Pancreas (tissue), 10 donors: ENCODE measurements at regions not wholly inside any gene's neighbourhood (a gene's known extent, or its start where the extent isn't known, plus 50 kb on each side); places are given as distances from the start of the nearest gene placed in this dataset.

Experiments
- ATAC-seq, 4 donors: fragments of 200-7000 bp; cut with Tn5 transposase; one replicate each; pipeline versions ENCODE4 v1.8.0 to v1.9.1; 2020; ENCODE audit warnings: mild to moderate bottlenecking in 4 of 4, moderate library complexity in 4 of 4
- DNase-seq, 6 donors: peaks; one replicate each; pipeline ENCODE4 v3.0.0-alpha.2; 2020
- FAIRE-seq: peaks from 2 replicates; lab custom pipeline; 2012; peaks lifted over from hg19 to GRCh38; lab: Jason Lieb, UNC
- H3K27ac ChIP-seq, 4 donors: fragments of 200-600 bp; sonication (generic); 1 replicate in 3 of 4; 2 replicates in 1 of 4; pipeline versions ENCODE4 v1.5.0 to v1.8.0; 2020
- H3K27me3 ChIP-seq, 4 donors: fragments of 200-600 bp; one replicate each; pipeline ENCODE4 v1.8.0; 2021
- H3K36me3 ChIP-seq, 3 donors: fragments of 200-600 bp; sonication (generic) in 1 of 3; one replicate each; pipeline versions ENCODE4 v1.5.0 to v1.8.0; 2020 to 2021
- H3K4me1 ChIP-seq, 3 donors: fragments of 200-600 bp; one replicate each; pipeline ENCODE4 v1.8.0; 2021
- H3K4me3 ChIP-seq, 4 donors: fragments of 200-600 bp; sonication (generic) in 2 of 4; one replicate each; pipeline versions ENCODE4 v1.5.0 to v1.8.0; 2020 to 2021
- H3K9me3 ChIP-seq, 4 donors: fragments of 200-600 bp; one replicate each; pipeline ENCODE4 v1.8.0; 2021
- WGBS, 2 donors: extraction: QIAGEN DNeasy Blood & Tissue Kit; methylation state at CpG; one replicate each; pipeline ENCODE4 v1.1.7; 2013; 5-methylcytosine and 5-hydroxymethylcytosine counted together
- intact Hi-C, 3 donors: fragments of 100-400 bp; cut with DNase I; formaldehyde crosslinking; loops; one replicate each; pipeline versions ENCODE4 v1.11.1 to v1.14.2; 2022
- TF ChIP-seq, protein P1 (sequence below), 4 donors: fragments of 200-600 bp; sonication (generic) in 3 of 4; IDR thresholded peaks; one replicate each; pipeline versions ENCODE4 v1.5.0 to v1.8.0; 2021; ENCODE audit warnings: antibody characterized with exemption in 4 of 4
- donor health status: healthy with polysubstance abuse.
- donor health status: DM: no; HTN: no; CAD: no; lungs with moderate emphysema.
- donor health status: DM: no; HTN: no; CAD: no.
- donor health status: control.
- donor health status: control.
- donor health status: Bipolar disorder and iron deficiency.
- donor health status: DM: yes; HTN: yes; CAD: no.
- donor health status: DM: no; HTN: no; CAD: no.
- donor health status: DM: no; HTN: no; CAD: no.
- donor health status: DM: yes; HTN: yes; CAD: no.

DNA sequence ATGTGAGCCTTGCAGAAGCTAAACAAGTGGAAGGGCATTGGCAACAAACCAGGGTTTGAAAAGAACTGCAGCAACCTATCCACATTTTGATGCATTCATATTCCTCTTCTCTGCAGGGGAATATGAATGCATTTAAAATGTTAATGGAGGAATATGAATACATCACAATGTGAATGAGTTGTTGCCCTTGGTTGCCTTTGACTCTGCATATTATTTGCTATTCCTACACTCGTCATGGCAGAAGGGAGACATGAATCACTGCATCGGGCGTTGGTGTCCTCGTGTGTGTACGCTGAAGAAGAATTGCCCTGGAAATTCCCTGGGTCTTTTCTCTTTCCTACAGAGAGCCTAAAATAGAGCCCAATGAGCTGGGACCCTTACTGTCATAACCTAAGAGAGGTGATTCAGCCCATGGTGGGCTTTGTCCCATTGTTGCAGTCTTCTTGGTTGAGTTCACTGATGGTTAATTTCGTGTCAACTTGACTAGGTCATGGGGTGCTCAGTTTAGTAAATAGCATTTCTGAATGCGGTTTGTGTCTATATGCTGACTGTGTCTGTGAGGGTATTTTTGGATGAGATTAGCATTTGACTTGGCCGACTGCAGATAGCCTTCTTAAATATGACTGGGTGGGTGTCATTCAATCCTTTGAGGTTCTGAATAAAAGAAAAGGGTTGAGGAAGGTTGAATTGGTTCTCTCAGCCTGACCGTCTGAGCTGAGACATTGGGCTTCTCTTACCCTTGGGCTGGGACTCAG, 1422.9 kb upstream of the TMEM132C start:
- Histone ChIP-seq H3K4me1 (no peaks in the 10 kb centered on the region), H3K36me3 (no peaks in the 10 kb centered on the region), H3K27ac (no peak overlapping the region), H3K9me3 (no peaks in the 10 kb centered on the region), H3K4me3 (no peak overlapping the region), H3K27me3 (no peaks in the 10 kb centered on the region)
- DNase-seq (no peak), ATAC-seq (no peak), FAIRE-seq (no peak)
- WGBS, 2 donors = 59 to 65% methylated on average over 9 of the region's 9 CpGs
- TF ChIP-seq, protein P1, sequence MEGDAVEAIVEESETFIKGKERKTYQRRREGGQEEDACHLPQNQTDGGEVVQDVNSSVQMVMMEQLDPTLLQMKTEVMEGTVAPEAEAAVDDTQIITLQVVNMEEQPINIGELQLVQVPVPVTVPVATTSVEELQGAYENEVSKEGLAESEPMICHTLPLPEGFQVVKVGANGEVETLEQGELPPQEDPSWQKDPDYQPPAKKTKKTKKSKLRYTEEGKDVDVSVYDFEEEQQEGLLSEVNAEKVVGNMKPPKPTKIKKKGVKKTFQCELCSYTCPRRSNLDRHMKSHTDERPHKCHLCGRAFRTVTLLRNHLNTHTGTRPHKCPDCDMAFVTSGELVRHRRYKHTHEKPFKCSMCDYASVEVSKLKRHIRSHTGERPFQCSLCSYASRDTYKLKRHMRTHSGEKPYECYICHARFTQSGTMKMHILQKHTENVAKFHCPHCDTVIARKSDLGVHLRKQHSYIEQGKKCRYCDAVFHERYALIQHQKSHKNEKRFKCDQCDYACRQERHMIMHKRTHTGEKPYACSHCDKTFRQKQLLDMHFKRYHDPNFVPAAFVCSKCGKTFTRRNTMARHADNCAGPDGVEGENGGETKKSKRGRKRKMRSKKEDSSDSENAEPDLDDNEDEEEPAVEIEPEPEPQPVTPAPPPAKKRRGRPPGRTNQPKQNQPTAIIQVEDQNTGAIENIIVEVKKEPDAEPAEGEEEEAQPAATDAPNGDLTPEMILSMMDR (IDR thresholded peaks at IDR 0.05) = no peak
- intact Hi-C loops = no loop called here

GRCh38 chr12:126847005-126847629, 1419.9 kb upstream of the TMEM132C start:
- FAIRE-seq = no peak
- no peak for ATAC-seq
- TF ChIP-seq, protein P1 (IDR thresholded peaks at IDR 0.05) = no peak
- H3K9me3 ChIP-seq = no peaks in the 10 kb centered on the region
- no peaks in the 10 kb centered on the region for H3K27me3 ChIP-seq
- 49 to 62% methylated on average over 5 of the region's 5 CpGs for WGBS, 2 donors
- H3K27ac ChIP-seq = no peak overlapping the region
- H3K4me1 ChIP-seq = no peaks in the 10 kb centered on the region
- intact Hi-C loops = no loop called here
- DNase-seq = no peak
- no peaks in the 10 kb centered on the region for H3K36me3 ChIP-seq
- H3K4me3 ChIP-seq = no peak overlapping the region

GRCh38 chr12:126855768-126856167, 1411.2 kb upstream of the TMEM132C start:
- intact Hi-C loops = no loop called here
- no peak for FAIRE-seq
- Histone ChIP-seq H3K9me3 (no peaks in the 10 kb centered on the region), H3K36me3 (no peaks in the 10 kb centered on the region), H3K4me1 (no peaks in the 10 kb centered on the region), H3K4me3 (no peak overlapping the region), H3K27me3 (no peaks in the 10 kb centered on the region), H3K27ac (no peak overlapping the region)
- TF ChIP-seq, protein P1 (IDR thresholded peaks at IDR 0.05) = no peak
- no peak for DNase-seq
- no peak for ATAC-seq

GRCh38 chr12:126856958-126857357, 1410.0 kb upstream of the TMEM132C start:
- WGBS, 2 donors = 77 to 86% methylated on average over 2 of the region's 2 CpGs
- DNase-seq = no peak
- no peaks in the 10 kb centered on the region for H3K27me3 ChIP-seq
- no peaks in the 10 kb centered on the region for H3K9me3 ChIP-seq
- intact Hi-C loops = no loop called here
- no peaks in the 10 kb centered on the region for H3K36me3 ChIP-seq
- no peak for ATAC-seq
- no peak overlapping the region for H3K27ac ChIP-seq
- no peak for FAIRE-seq
- TF ChIP-seq, protein P1 (IDR thresholded peaks at IDR 0.05) = no peak
- H3K4me3 ChIP-seq = no peak overlapping the region
- no peaks in the 10 kb centered on the region for H3K4me1 ChIP-seq

DNA sequence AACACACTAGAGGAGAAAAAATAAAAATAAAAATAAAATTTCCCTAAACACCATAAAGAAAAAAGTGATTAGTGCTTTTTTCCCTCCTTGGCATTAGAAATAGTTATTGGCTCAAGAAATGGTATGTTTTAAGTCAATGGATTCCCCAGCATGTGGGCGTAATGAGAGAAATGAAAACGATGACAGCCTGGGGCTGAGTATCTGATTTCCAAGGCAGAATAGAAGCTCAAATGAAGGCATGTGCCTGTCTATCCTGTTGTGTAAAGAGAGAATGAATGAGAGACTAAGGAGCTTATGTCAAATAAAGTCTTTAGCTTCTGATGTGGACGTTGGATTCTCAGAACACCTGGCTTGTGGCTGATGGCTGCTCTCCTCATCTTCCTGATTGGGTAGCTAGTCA, 1408.4 kb upstream of the TMEM132C start:
- Histone ChIP-seq H3K4me1 (no peaks in the 10 kb centered on the region), H3K36me3 (no peaks in the 10 kb centered on the region), H3K4me3 (no peak overlapping the region), H3K9me3 (no peaks in the 10 kb centered on the region), H3K27ac (no peak overlapping the region), H3K27me3 (no peaks in the 10 kb centered on the region)
- 51 to 64% methylated on average over 3 of the region's 3 CpGs for WGBS, 2 donors
- FAIRE-seq = no peak
- no peak for ATAC-seq
- intact Hi-C loops = no loop called here
- DNase-seq = no peak
- TF ChIP-seq, protein P1 (IDR thresholded peaks at IDR 0.05) = no peak
